ENCODE measurements at regions not wholly inside any gene's neighbourhood (a gene's known extent, or its start where the extent isn't known, plus 50 kb on each side); places are given as distances from the start of the nearest gene placed in this dataset.
"Not testable (repeated sequence)": the region's sequence is repeated elsewhere in the genome, so short reads cannot be mapped to it uniquely, and the experiment has no call there.

- not testable (repeated sequence) for H3K36me3 ChIP-seq, H3K4me3 ChIP-seq
These were observed 221.3 kb downstream of the ZNF479 start for GRCh38 chr7:56910973-56911372.

GRCh38 chr7:56889454-56889853 is 242.8 kb downstream of the ZNF479 start:
- not testable (repeated sequence) for H3K36me3 ChIP-seq; H3K27me3 ChIP-seq; H3K4me3 ChIP-seq; H3K9me3 ChIP-seq (ENCODE audit: low read depth); H3K4me1 ChIP-seq (ENCODE audit: low read depth); H3K27ac ChIP-seq; DNase-seq (ENCODE audit: low read depth in 1 of 2, low spot score in 1 of 2)

More at GRCh38 chr7:56910973-56911372, 221.3 kb downstream of the ZNF479 start:
- H3K4me1 ChIP-seq (ENCODE audit: low read depth); H3K9me3 ChIP-seq (ENCODE audit: low read depth); DNase-seq (ENCODE audit: low read depth in 1 of 2, low spot score in 1 of 2); H3K27me3 ChIP-seq; H3K27ac ChIP-seq: not testable (repeated sequence)

DNA sequence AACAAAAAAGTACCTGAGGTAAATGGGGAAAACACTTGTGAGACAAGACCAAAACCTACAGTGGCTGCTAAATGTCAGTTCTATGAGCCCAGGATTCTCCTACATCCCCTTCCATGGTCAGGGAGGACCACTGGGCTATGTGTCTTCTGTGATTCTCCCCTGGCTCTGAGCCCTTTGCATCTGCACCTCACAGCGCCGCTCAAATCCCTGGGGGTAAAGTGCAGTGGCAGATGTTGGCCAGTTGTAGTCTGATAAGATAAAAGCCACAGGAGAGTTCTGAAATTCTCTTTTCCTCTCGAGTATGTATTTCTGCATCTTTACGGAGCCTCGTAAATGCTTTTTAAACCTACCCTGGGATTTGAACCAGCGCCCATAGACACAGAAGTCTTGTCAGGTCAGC is 247.1 kb downstream of the ZNF479 start:
- not testable (repeated sequence) for H3K27me3 ChIP-seq; H3K36me3 ChIP-seq; DNase-seq (ENCODE audit: low read depth in 1 of 2, low spot score in 1 of 2); H3K27ac ChIP-seq; H3K4me1 ChIP-seq (ENCODE audit: low read depth); H3K4me3 ChIP-seq; H3K9me3 ChIP-seq (ENCODE audit: low read depth)

- not testable (repeated sequence) for H3K36me3 ChIP-seq; H3K9me3 ChIP-seq (ENCODE audit: low read depth); H3K27me3 ChIP-seq; H3K4me3 ChIP-seq; H3K27ac ChIP-seq; DNase-seq (ENCODE audit: low read depth in 1 of 2, low spot score in 1 of 2); H3K4me1 ChIP-seq (ENCODE audit: low read depth)
These were observed 249.9 kb downstream of the ZNF479 start for GRCh38 chr7:56882318-56882717.

Measured in cardiac muscle cell (in vitro differentiated cells and primary cell).